ENCODE measurements at regions not wholly inside any gene's neighbourhood (a gene's known extent, or its start where the extent isn't known, plus 50 kb on each side); places are given as distances from the start of the nearest gene placed in this dataset.

DNA sequence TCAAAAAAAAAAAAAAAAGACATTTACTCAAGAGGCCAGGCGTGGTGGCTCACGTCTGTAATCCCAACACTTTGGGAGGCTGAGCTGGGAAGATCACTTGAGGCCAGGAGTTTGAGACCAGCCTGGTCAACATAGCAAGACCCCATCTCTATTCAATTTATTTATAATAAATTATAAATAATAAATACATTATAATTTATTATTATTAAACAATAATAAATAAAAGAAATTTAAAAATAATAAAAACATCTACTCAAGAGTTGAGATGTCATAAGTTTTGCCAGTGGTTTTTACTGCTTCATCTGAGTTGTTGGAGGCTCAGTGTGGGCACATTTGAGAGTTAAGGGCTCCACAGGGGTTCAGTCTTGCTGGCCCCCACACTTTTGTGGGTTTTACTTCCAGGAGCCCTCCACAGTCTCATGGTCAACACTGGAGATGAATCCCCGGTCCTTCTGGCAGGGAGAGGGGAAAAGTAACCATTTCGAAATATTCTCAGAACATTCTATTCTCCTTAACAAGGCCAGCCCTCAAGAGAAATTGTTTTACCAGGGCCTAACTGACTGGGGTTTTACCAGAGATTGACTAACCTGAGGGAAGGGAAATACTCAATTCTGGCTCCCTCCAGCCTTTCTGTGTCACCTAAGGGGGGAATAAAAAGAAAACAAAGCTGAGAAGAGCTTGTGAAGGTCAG is 51.6 kb upstream of the NCOA1 start (continued):
- TF ChIP-seq, protein P1, sequence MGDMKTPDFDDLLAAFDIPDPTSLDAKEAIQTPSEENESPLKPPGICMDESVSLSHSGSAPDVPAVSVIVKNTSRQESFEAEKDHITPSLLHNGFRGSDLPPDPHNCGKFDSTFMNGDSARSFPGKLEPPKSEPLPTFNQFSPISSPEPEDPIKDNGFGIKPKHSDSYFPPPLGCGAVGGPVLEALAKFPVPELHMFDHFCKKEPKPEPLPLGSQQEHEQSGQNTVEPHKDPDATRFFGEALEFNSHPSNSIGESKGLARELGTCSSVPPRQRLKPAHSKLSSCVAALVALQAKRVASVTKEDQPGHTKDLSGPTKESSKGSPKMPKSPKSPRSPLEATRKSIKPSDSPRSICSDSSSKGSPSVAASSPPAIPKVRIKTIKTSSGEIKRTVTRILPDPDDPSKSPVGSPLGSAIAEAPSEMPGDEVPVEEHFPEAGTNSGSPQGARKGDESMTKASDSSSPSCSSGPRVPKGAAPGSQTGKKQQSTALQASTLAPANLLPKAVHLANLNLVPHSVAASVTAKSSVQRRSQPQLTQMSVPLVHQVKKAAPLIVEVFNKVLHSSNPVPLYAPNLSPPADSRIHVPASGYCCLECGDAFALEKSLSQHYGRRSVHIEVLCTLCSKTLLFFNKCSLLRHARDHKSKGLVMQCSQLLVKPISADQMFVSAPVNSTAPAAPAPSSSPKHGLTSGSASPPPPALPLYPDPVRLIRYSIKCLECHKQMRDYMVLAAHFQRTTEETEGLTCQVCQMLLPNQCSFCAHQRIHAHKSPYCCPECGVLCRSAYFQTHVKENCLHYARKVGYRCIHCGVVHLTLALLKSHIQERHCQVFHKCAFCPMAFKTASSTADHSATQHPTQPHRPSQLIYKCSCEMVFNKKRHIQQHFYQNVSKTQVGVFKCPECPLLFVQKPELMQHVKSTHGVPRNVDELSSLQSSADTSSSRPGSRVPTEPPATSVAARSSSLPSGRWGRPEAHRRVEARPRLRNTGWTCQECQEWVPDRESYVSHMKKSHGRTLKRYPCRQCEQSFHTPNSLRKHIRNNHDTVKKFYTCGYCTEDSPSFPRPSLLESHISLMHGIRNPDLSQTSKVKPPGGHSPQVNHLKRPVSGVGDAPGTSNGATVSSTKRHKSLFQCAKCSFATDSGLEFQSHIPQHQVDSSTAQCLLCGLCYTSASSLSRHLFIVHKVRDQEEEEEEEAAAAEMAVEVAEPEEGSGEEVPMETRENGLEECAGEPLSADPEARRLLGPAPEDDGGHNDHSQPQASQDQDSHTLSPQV (IDR thresholded peaks at IDR 0.05), result no peak
- TF ChIP-seq SMAD5 (IDR thresholded peaks at IDR 0.05; ENCODE audit: low read depth), result no peak

DNA sequence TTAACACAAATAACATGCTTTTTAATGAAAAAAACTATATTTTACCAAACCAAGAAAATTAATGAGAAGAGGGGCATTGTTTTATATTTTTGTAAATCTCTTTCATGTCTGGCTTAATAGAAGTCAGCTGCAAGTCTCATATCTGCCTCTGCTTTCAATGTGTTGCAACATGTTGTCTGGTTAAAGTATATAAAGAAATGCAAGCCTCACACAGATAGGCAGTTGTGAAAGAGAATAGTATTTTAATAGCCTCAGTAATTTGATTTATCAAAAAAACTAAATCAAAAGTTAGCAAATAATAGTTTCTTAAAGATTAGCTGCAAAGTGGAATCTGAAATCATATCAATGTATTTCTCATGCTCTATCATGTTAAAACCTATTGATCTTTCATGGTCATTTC is 52.9 kb upstream of the NCOA1 start:
- ChIA-PET CTCF (interaction anchor here (1.0 to 1.1 kb wide), 2 partner anchors 16 to 174 kb away, joined by 3 to 4 read pairs; no protein-coding TSS in a partner anchor), SMC1A (ENCODE audit: uncharacterized antibody, unreplicated experiment) (interaction anchor here (0.6 kb wide), 1 partner anchor 106 kb away, joined by 3 read pairs; no protein-coding TSS in a partner anchor), RAD21 (ENCODE audit: unreplicated experiment) (no interaction called here), POLR2A (no interaction called here)
- Histone ChIP-seq H4K20me1 (ENCODE audit: control insufficient read depth, insufficient read depth) (no peaks in the 10 kb centered on the region), H3K79me2 (ENCODE audit: control insufficient read depth, insufficient read depth, low read length) (no peaks in the 10 kb centered on the region), H3K27ac (ENCODE audit: control insufficient read depth, insufficient read depth) (no peak overlapping the region), H3K4me3 (no peak overlapping the region), H3K36me3 (ENCODE audit: control insufficient read depth in 2 of 2, insufficient read depth in 2 of 2, low read length in 1 of 2) (no peaks in the 10 kb centered on the region), H3K4me2 (ENCODE audit: control insufficient read depth, insufficient read depth) (no peak overlapping the region), H3K27me3 (replicated peaks in 1 of 2; ENCODE audit: control insufficient read depth in 2 of 2, insufficient read depth in 2 of 2, low read length in 1 of 2) (no peaks in the 10 kb centered on the region), H3K4me1 (ENCODE audit: control insufficient read depth, insufficient read depth, low read length) (no peaks in the 10 kb centered on the region), H3K9ac (ENCODE audit: control insufficient read depth, insufficient read depth, low read length) (no peak overlapping the region), H3K9me3 (replicated peaks; ENCODE audit: control insufficient read depth, insufficient read depth, low read length) (no peaks in the 10 kb centered on the region), H2AFZ (ENCODE audit: control insufficient read depth, low read depth, low read length) (no peak overlapping the region)
- in situ Hi-C loops (cut with MboI) (no loop called here), intact Hi-C loops (cut with micrococcal nuclease; ENCODE audit: unreplicated experiment) (no loop called here)
- no peak for ATAC-seq
- DNase-seq (ENCODE audit: low read depth, low spot score), result no peak
- no peak for FAIRE-seq
- no TSS peak for BruUV-seq (replicated peaks)
- TF ChIP-seq YBX1 (IDR thresholded peaks at IDR 0.05), result no peak
- TF ChIP-seq, protein P2, sequence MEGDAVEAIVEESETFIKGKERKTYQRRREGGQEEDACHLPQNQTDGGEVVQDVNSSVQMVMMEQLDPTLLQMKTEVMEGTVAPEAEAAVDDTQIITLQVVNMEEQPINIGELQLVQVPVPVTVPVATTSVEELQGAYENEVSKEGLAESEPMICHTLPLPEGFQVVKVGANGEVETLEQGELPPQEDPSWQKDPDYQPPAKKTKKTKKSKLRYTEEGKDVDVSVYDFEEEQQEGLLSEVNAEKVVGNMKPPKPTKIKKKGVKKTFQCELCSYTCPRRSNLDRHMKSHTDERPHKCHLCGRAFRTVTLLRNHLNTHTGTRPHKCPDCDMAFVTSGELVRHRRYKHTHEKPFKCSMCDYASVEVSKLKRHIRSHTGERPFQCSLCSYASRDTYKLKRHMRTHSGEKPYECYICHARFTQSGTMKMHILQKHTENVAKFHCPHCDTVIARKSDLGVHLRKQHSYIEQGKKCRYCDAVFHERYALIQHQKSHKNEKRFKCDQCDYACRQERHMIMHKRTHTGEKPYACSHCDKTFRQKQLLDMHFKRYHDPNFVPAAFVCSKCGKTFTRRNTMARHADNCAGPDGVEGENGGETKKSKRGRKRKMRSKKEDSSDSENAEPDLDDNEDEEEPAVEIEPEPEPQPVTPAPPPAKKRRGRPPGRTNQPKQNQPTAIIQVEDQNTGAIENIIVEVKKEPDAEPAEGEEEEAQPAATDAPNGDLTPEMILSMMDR (IDR thresholded peaks at IDR 0.05 in 2 of 3, conservative IDR thresholded peaks at IDR 0.05 in 1 of 3; ENCODE audit: control insufficient read depth in 2 of 3, extremely low read depth in 1 of 3, insufficient read depth in 1 of 3, low read depth in 3 of 3, low read length in 3 of 3), result no peak
- TF ChIP-seq, protein P3, sequence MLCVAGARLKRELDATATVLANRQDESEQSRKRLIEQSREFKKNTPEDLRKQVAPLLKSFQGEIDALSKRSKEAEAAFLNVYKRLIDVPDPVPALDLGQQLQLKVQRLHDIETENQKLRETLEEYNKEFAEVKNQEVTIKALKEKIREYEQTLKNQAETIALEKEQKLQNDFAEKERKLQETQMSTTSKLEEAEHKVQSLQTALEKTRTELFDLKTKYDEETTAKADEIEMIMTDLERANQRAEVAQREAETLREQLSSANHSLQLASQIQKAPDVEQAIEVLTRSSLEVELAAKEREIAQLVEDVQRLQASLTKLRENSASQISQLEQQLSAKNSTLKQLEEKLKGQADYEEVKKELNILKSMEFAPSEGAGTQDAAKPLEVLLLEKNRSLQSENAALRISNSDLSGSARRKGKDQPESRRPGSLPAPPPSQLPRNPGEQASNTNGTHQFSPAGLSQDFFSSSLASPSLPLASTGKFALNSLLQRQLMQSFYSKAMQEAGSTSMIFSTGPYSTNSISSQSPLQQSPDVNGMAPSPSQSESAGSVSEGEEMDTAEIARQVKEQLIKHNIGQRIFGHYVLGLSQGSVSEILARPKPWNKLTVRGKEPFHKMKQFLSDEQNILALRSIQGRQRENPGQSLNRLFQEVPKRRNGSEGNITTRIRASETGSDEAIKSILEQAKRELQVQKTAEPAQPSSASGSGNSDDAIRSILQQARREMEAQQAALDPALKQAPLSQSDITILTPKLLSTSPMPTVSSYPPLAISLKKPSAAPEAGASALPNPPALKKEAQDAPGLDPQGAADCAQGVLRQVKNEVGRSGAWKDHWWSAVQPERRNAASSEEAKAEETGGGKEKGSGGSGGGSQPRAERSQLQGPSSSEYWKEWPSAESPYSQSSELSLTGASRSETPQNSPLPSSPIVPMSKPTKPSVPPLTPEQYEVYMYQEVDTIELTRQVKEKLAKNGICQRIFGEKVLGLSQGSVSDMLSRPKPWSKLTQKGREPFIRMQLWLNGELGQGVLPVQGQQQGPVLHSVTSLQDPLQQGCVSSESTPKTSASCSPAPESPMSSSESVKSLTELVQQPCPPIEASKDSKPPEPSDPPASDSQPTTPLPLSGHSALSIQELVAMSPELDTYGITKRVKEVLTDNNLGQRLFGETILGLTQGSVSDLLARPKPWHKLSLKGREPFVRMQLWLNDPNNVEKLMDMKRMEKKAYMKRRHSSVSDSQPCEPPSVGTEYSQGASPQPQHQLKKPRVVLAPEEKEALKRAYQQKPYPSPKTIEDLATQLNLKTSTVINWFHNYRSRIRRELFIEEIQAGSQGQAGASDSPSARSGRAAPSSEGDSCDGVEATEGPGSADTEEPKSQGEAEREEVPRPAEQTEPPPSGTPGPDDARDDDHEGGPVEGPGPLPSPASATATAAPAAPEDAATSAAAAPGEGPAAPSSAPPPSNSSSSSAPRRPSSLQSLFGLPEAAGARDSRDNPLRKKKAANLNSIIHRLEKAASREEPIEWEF (IDR thresholded peaks at IDR 0.05; ENCODE audit: insufficient replicate concordance, low read depth, low read length), result no peak
- TF ChIP-seq, protein P4, sequence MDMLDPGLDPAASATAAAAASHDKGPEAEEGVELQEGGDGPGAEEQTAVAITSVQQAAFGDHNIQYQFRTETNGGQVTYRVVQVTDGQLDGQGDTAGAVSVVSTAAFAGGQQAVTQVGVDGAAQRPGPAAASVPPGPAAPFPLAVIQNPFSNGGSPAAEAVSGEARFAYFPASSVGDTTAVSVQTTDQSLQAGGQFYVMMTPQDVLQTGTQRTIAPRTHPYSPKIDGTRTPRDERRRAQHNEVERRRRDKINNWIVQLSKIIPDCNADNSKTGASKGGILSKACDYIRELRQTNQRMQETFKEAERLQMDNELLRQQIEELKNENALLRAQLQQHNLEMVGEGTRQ (IDR thresholded peaks at IDR 0.05; ENCODE audit: borderline replicate concordance, low read depth, low read length), result no peak
- TF ChIP-seq POU2F2 (IDR thresholded peaks at IDR 0.05; ENCODE audit: borderline replicate concordance, low read depth, low read length), result no peak
- no peak for TF ChIP-seq ZNF207 (IDR thresholded peaks at IDR 0.05; ENCODE audit: borderline replicate concordance)
- no peak for TF ChIP-seq PAX5 (IDR thresholded peaks at IDR 0.05; ENCODE audit: borderline replicate concordance, low read depth, low read length)
- no peak for TF ChIP-seq TCF7 (IDR thresholded peaks at IDR 0.05; ENCODE audit: borderline replicate concordance)
